ENCODE measurements at regions not wholly inside any gene's neighbourhood (a gene's known extent, or its start where the extent isn't known, plus 50 kb on each side); places are given as distances from the start of the nearest gene placed in this dataset.

DNA sequence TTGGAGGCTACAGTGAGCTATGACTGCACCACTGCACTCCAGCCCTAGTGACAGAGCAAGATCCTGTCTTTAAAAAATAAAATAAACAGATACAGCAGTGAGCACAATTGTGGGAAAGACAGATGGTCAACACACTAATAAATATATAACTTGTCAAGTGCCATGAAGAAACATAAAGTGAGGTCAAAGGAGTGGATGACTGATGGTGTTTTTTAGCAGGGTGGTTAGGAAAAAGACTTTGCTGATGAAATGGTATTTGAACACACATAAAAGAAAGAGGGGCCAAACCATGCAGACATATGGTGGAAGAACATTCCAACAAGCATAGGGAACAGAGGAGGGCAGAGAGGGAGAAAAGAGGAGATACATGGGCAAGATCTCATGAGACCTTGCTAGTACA is 392.7 kb upstream of the AUTS2 start:
- H3K4me3 ChIP-seq: no peak overlapping the region
- no peak for TF ChIP-seq EP300 (IDR thresholded peaks at IDR 0.05)
- TF ChIP-seq, protein P1, sequence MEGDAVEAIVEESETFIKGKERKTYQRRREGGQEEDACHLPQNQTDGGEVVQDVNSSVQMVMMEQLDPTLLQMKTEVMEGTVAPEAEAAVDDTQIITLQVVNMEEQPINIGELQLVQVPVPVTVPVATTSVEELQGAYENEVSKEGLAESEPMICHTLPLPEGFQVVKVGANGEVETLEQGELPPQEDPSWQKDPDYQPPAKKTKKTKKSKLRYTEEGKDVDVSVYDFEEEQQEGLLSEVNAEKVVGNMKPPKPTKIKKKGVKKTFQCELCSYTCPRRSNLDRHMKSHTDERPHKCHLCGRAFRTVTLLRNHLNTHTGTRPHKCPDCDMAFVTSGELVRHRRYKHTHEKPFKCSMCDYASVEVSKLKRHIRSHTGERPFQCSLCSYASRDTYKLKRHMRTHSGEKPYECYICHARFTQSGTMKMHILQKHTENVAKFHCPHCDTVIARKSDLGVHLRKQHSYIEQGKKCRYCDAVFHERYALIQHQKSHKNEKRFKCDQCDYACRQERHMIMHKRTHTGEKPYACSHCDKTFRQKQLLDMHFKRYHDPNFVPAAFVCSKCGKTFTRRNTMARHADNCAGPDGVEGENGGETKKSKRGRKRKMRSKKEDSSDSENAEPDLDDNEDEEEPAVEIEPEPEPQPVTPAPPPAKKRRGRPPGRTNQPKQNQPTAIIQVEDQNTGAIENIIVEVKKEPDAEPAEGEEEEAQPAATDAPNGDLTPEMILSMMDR (IDR thresholded peaks at IDR 0.05): no peak
- TF ChIP-seq POLR2A (IDR thresholded peaks at IDR 0.05): no peak

DNA sequence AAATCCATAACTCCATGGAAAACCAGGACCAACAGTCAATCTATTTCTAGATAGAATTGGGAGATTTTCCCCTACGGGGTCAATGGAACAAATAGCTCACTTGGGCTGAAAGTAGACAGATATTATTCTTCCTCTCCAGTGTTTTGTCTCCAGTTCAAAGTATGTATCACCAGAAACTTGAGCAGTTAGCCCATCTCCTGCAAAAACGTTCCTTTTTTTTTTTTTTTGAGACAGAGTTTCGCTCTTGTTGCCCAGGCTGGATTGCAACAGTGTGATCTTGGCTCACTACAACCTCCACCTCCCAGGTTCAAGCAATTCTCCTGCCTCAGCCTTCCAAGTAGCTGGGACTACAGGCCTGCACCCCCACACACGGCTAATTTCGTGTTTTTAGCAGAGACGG is 390.0 kb upstream of the AUTS2 start:
- H3K4me1 ChIP-seq (ENCODE audit: insufficient read depth): no peaks in the 10 kb centered on the region
- H3K27me3 ChIP-seq: no peaks in the 10 kb centered on the region
- TF ChIP-seq, protein P1 (IDR thresholded peaks at IDR 0.05): no peak
- TF ChIP-seq EP300 (IDR thresholded peaks at IDR 0.05): no peak
- TF ChIP-seq POLR2A (IDR thresholded peaks at IDR 0.05): no peak
- no peak for DNase-seq
- 35 to 49% (median 42%) methylated on average over 6 of the region's 6 CpGs for WGBS, 3 donors
- intact Hi-C loops (cut with DNase I): loop anchor here in 1 of 4 donors (10.0 kb wide), 1 partner anchor 117 kb away; no protein-coding TSS in a partner anchor
- H3K9me3 ChIP-seq: no peaks in the 10 kb centered on the region
- no peaks in the 10 kb centered on the region for H3K36me3 ChIP-seq
- H3K27ac ChIP-seq: no peak overlapping the region
- H3K4me3 ChIP-seq: no peak overlapping the region

More for the DNA sequence above, 392.7 kb upstream of the AUTS2 start:
- Histone ChIP-seq H3K4me1 (ENCODE audit: insufficient read depth) (no peaks in the 10 kb centered on the region), H3K36me3 (no peaks in the 10 kb centered on the region), H3K9me3 (no peaks in the 10 kb centered on the region), H3K27ac (no peak overlapping the region), H3K27me3 (no peaks in the 10 kb centered on the region)
- intact Hi-C loops (cut with DNase I): loop anchor here in 1 of 4 donors (10.0 kb wide), 1 partner anchor 119 kb away; no protein-coding TSS in a partner anchor
- no peak for DNase-seq

DNA sequence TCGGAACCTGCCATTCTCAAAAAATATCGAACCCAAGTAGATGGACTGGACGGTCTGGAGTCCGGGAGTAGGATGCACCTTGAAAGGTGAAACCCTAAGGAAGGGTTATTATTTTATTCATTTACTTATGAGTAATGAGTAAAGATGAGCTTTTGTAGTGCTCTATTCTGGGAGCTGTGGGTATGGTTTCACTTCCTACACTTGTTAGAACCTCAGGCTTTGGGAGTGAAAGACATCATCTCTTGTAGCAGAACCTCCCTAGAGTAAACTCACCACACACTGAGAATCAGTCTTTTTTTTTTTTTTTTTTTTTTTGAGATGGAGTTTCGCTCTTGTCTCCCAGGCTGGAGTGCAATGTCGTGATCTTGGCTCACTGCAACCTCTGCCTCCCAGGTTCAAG is 389.4 kb upstream of the AUTS2 start:
- intact Hi-C loops (cut with DNase I): loop anchor here in 1 of 4 donors (10.0 kb wide), 1 partner anchor 116 kb away; no protein-coding TSS in a partner anchor
- 92 to 96% (median 93%) methylated on average over 6 of the region's 6 CpGs for WGBS, 3 donors
- no peak overlapping the region for H3K4me3 ChIP-seq
- no peaks in the 10 kb centered on the region for H3K27me3 ChIP-seq
- no peaks in the 10 kb centered on the region for H3K9me3 ChIP-seq
- no peaks in the 10 kb centered on the region for H3K36me3 ChIP-seq
- no peaks in the 10 kb centered on the region for H3K4me1 ChIP-seq (ENCODE audit: insufficient read depth)
- TF ChIP-seq, protein P1 (IDR thresholded peaks at IDR 0.05): no peak
- TF ChIP-seq POLR2A (IDR thresholded peaks at IDR 0.05): no peak
- TF ChIP-seq EP300 (IDR thresholded peaks at IDR 0.05): no peak
- no peak for DNase-seq
- H3K27ac ChIP-seq: no peak overlapping the region

DNA sequence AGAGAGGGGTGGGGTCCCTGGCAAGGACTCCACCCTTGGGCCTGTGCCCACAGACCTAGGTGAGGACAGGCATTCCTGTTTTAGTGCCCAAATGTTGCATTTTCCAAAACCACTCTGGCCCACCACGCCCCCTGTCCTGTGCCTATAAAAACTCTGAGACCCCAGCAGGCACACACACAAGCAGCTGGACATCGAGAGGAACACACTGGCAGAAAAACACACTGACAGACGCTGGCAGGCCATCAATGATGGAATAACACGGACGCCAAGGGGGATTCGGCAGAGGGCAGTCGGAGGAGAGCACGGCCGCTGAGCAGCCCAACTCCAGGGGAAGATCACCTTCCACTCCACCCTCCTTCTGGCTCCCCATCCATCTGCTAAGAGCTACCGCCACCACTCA is 386.9 kb upstream of the AUTS2 start:
- H3K36me3 ChIP-seq: no peaks in the 10 kb centered on the region
- TF ChIP-seq POLR2A (IDR thresholded peaks at IDR 0.05): no peak
- TF ChIP-seq, protein P1 (IDR thresholded peaks at IDR 0.05): no peak
- no peak for TF ChIP-seq EP300 (IDR thresholded peaks at IDR 0.05)
- DNase-seq: no peak
- no peak overlapping the region for H3K27ac ChIP-seq
- no peaks in the 10 kb centered on the region for H3K4me1 ChIP-seq (ENCODE audit: insufficient read depth)
- no peaks in the 10 kb centered on the region for H3K9me3 ChIP-seq
- WGBS, 3 donors: 54 to 77% (median 63%) methylated on average over 10 of the region's 10 CpGs
- intact Hi-C loops (cut with DNase I): no loop called here
- no peak overlapping the region for H3K4me3 ChIP-seq
- H3K27me3 ChIP-seq: no peaks in the 10 kb centered on the region

Measured in ovary (tissue), 7 donors.